Superior temporal gyrus (tissue), 1 donor: ENCODE measurements at regions not wholly inside any gene's neighbourhood (a gene's known extent, or its start where the extent isn't known, plus 50 kb on each side); places are given as distances from the start of the nearest gene placed in this dataset.

Source experiments
- DNase-seq: peaks from one replicate; pipeline ENCODE4 v3.0.0-alpha.2; 2016; ENCODE audit errors: extremely low spot score

DNA sequence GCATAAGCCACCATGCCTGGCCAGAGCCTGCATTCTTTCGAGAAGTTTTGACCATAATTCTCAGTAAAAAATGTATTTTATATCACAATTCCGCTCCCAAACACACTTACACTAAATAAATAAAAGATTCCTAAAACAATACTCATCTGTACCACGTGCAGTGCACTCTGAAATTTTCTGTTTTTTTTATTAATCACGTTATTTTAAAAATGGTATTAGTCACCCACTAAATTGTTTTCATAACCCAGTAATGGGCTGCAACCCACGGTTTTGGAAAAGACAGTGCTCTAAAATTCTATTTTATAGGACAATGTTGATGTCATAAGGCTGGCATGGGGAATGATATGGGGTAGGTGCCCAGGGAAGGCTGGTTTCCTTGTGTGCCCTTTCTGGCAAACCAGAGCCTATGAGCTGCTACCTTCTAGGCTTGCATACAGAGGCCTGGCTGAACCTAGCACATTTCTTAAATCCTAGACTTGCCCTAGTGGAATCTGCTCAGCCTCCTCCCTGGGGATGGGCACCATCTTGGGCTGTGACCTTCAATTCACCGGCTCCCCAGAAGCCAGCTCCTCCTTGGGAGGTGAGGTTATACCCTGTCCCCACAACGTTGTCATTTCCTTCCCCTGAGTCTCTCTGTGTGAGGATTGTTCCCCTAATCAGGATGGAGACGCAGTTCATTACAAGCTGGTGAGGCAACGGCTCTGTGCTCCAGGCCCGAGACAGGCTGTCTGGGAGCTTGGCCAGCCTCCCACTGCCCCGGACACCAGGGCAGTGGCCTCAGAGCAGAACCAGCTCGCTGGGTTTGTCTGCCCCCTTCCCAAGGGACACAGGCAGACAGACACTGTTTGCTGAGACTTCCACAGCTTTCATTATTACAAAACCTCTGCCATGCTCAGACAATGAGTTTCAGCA is 116.5 kb upstream of the NAV2 start:
- DNase-seq, result no peak

DNA sequence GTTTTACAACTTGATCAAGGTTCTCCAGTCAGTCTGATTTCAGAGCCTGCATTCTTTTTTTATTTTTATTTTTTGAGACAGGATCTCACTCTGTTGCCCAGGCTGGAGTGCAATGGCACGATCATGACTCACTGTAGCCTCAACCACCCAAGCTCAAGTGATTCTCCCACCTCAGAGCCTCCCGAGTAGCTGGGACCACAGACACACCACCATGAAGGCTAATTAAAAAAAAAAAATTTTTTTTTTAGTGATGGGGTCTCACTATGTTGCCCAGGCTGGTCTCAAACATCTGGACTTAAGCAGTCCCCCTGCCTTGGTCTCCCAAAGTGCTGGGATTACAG is 117.2 kb upstream of the NAV2 start:
- no peak for DNase-seq

GRCh38 chr11:19594326-19594725 is 118.3 kb upstream of the NAV2 start:
- no peak for DNase-seq

DNA sequence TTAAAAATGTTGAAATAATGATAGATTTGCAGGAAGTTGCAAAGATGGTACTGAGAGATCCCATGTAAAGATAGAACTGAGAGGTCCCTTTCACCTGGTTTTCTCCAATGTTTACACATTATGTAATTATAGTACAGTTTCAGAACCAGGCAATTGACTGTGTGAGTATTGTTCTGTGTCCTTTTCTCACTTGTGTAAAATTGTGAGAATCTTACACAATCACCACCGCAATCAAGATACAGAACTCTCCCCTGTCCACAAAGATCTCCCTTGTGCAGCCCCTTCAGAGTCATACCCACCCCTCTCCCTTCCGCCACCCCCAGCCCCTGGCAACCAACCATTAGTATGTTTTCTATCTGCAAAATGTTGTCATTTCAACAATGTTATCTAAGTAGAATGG is 119.8 kb upstream of the NAV2 start:
- no peak for DNase-seq

GRCh38 chr11:19589567-19590260 is 122.9 kb upstream of the NAV2 start:
- no peak for DNase-seq

DNA sequence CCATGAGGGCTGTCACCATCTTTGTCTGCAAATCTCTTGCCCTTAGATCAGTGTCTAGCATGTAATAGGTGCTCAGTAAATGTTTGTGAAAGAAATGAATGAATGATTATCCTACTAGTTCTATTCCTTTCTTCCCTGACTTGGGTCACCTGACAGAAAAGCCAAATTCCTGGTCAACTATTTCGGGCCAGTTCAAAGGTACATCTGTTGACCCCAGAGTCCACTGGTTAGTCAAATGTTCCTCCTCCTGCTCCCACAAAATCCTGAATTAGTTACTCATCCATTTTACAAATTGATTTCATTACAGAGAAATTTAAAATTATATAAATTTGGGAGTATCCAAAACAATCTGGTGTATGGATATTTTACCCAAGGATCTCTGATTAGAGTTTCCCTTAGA is 124.7 kb upstream of the NAV2 start:
- DNase-seq, result no peak

GRCh38 chr11:19580646-19581045 is 132.0 kb upstream of the NAV2 start:
- DNase-seq, result no peak

- no peak for DNase-seq
Measured at GRCh38 chr11:19579957-19580356, 132.7 kb upstream of the NAV2 start.

DNA sequence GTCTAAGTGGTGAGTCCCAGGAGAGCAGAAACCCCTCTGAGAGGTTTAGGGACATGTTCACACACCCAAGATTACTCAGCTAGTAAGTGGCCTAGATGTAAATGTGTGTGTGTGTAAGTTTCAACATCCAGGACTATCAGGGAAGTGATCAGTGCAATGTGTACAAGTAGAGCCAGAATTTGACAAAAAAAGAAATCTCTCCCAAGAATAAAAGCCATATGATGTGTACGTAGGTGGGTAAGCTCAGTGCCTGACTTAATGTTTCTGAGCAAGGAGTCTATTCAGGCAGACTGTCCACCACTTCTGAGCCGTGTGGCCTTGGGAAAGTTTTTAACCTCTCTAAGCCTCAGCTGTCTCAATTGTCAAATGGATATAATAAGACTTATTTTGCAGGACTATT is 133.8 kb upstream of the NAV2 start:
- peak; percentile 74 for DNase-seq

DNA sequence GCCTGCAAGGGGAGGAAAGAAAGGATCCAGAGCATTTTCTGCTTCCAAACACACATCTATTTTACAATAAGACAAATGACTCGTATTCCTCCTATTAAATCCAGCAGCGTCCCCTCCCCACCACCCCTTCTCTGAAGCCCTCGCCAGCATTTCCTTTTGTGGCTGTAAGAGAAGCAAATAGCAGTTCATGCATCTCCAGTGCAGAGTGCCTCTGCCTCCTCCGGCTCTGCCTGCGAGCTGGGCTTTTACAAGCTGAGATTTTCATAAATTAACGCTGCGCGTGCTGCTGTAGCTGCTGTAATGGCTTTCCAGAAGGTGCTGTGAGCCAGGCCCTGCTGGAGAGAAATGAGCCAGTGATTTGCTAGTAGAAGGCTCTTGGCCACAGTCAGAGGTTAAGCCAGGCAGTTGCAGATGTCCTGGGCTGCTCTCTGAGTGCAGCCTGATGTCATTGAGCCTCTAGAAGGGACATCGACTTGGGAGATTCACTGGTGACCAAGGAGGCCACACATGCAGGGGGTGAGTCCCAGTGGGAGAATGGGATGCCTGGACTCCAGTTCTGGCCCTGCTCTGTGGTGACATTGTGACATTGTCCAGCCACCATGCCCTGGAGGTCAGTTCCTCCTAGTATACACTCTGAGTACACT is 134.5 kb upstream of the NAV2 start:
- DNase-seq, result peak; percentile 73

DNA sequence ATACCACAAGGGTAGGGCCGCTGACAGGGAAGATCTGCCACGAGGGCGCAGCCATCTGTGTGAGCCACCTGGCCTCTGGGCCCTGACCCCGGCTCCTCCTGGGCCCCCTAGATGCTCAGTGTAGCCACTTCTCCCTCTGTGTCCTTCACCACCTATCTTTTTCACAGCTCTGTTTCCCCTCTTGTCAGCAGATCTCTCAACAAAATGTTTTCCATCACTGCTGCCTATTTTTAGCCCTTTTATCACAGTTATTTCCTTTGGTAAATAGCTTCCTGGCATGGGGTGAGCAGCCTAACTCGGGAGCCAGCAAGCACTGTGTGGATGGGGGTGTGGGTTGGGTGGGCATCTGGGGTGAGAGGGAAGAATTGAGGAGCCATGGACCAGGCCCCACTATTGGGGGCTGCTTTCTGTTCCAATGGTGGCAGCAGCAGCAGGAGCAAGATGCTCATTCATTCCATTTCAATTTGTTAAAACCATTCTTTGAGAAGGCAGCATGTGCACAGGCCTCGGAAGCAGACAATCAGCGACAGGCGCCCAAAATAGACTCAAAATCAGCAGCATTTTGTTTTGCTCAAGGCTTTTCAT is 135.2 kb upstream of the NAV2 start:
- no peak for DNase-seq

DNA sequence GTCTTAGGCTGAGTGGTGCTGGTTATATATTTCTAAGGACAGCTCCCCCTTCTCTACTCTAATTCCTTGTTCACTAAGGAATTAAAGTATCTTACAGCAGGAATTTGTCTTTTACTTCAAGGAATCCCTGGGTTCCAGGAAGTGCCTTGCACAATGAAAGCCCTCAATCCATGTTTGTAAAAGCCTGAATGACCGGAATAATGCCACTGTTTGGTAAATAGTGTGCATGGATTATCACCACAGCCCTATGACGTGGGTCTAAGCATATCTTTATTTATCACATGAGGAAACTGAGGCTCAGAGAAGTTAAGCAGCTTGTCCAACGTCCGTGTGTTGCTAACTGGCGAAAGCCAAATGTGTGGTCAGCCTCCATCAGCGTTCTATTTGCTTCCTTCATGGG is 135.7 kb upstream of the NAV2 start:
- DNase-seq, result no peak

- no peak for DNase-seq
Measured at GRCh38 chr11:19576054-19576453, 136.6 kb upstream of the NAV2 start.

DNA sequence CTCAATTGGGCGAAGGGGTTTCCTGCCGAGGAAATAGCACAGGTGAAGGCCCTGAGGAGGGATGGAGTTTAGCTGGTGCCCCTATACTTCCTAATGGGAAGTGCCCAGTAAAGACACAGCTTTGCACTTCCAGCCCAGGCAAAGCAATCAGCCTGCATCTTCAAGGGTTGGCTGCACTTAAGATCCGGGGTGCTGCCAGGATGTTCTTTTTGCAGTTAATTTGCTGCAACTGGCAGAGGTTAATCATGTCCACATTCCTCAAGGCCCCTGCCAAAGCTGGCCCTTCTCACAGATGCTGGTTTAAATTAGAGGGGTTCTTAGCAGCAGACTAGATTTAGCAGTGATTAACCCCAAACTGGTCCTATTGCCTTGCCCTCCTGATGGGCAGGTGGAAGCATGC is 137.7 kb upstream of the NAV2 start:
- no peak for DNase-seq

DNA sequence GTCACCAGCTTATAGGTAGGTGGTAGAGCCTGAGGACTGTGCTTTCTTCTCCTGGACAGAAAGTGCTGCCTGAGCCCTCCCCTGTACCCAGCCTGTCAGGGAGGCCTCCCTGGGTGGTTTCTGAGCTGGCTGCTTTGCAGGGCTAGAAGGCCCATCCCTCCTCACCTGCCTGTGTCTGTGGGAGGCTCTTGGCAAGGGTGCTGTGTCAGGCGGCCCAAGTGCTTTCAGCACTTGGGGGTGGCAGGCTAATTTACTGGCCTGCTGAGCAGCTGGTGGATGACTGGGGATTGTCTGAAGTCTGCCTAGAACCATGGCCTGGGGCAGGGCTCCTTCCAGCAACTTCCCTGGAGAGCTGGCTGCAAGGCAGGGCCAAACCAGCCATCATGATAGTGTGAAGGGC is 139.0 kb upstream of the NAV2 start:
- DNase-seq, result no peak

DNA sequence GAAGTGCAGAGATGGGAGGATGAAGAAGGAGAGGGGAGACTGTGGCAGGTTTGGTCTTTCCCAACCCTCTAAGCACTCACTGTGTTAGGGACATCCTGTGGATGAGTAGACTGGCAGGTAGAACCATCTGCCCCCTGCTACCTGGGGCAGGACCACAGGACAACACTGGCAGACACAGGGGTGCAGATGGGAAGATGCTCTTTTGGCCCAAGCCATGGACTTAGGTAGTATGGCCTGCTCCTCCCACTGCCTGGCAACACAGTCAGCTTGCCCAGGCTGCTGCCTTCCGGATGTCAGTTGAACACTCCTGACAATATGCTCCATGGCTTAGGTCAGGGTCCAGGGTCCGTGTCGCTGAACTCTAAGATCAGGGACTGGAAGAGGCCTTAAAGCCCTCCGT is 140.7 kb upstream of the NAV2 start:
- DNase-seq, result no peak

- no peak for DNase-seq
Measured at GRCh38 chr11:19570889-19571288, 141.7 kb upstream of the NAV2 start.

- DNase-seq, result no peak
Measured at GRCh38 chr11:19567996-19568395, 144.6 kb upstream of the NAV2 start.

DNA sequence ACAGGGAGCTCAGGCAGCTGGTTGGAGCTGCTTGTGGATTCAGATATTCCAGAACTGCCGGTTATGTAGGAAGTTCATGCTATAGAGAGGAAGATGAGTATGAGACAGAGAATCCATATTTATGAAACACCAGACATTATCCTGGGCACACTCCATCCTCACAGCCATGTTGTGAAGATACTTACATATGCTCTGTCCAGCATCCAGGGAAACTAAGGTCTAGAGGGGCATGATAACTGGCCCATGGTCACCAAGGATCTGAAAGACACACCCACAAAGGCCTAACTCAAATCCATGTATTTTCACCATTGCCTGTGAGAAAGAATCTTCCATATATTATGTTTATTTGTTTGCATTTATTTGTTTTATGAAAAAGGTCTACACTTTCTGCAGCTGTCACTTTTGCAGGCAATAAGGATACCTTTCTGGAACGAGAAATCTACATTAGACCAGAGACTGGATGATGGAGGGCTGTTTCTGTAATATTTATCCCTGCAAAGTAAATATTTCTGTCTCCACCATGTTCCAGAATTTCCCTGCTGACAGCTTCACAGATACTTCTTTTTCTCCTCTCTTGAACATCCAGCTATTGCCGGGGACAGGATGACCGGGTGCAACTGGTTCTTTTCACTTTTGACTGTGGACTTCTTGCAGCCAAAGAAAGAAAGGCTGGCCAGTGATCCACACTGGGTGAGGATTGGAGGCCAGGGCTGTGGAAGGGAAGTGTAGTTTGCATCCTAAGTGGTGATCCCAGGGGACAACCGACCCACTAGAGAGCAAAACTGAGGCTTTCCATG is 145.9 kb upstream of the NAV2 start:
- no peak for DNase-seq

GRCh38 chr11:19565639-19566038 is 147.0 kb upstream of the NAV2 start:
- DNase-seq, result no peak

DNA sequence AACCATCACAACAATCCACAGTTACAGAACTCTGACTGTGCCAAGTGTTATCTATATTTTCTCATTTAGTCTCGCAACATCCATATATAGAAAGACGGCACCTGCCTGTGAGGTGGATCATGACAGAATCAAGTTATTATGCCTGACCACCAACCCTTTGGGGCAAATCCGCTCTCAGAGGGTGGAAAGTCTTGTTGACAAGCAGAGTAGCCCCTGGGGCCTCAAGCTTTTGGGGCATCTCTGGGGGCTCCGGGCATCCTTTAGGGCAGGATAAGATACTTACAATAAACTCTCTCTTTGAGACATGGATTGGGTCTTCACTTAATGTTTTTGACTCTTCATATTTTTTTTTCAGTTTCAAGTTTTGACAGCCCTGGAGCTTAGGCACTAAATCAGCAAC is 150.5 kb upstream of the NAV2 start:
- no peak for DNase-seq

GRCh38 chr11:19561011-19561410 is 151.6 kb upstream of the NAV2 start:
- no peak for DNase-seq
